GM21515 (cell line): ENCODE measurements at regions not wholly inside any gene's neighbourhood (a gene's known extent, or its start where the extent isn't known, plus 50 kb on each side); places are given as distances from the start of the nearest gene placed in this dataset.

Source experiments
- ATAC-seq: cut with Tn5 transposase; IDR thresholded peaks from one replicate; pipeline ENCODE4 v1.9.1; 2021; ENCODE audit not compliant: unreplicated experiment

- ATAC-seq: no peak
Observed at GRCh38 chr6:105503641-105504040, 100.8 kb upstream of the PREP start.

GRCh38 chr6:105501826-105502344, 99.0 kb upstream of the PREP start:
- no peak for ATAC-seq

- ATAC-seq: no peak
Observed at GRCh38 chr6:105501246-105501645, 98.4 kb upstream of the PREP start.

GRCh38 chr6:105500693-105501092, 97.8 kb upstream of the PREP start:
- no peak for ATAC-seq

- no peak for ATAC-seq
Observed at GRCh38 chr6:105499931-105500330, 97.0 kb upstream of the PREP start.

- ATAC-seq: no peak
Observed at GRCh38 chr6:105499136-105499870, 96.4 kb upstream of the PREP start.

GRCh38 chr6:105497549-105497948, 94.7 kb upstream of the PREP start:
- ATAC-seq: no peak

- no peak for ATAC-seq
Observed at GRCh38 chr6:105495515-105495914, 92.6 kb upstream of the PREP start.

GRCh38 chr6:105494688-105495087, 91.8 kb upstream of the PREP start:
- ATAC-seq: no peak

GRCh38 chr6:105493736-105494135, 90.9 kb upstream of the PREP start:
- no peak for ATAC-seq

GRCh38 chr6:105492706-105493673, 90.1 kb upstream of the PREP start:
- peak; percentile 72 for ATAC-seq

GRCh38 chr6:105489216-105489530, 86.3 kb upstream of the PREP start:
- no peak for ATAC-seq

- ATAC-seq: no peak
Observed at GRCh38 chr6:105488516-105489215, 85.8 kb upstream of the PREP start.

- no peak for ATAC-seq
Observed at GRCh38 chr6:105487040-105487790, 84.3 kb upstream of the PREP start.

- ATAC-seq: peak; percentile 79
Observed at GRCh38 chr6:105485456-105485855, 82.6 kb upstream of the PREP start.

- ATAC-seq: no peak
Observed at GRCh38 chr6:105484238-105485161, 81.6 kb upstream of the PREP start.

GRCh38 chr6:105483492-105483891, 80.6 kb upstream of the PREP start:
- ATAC-seq: no peak

GRCh38 chr6:105482921-105483320, 80.0 kb upstream of the PREP start:
- ATAC-seq: no peak

- no peak for ATAC-seq
Observed at GRCh38 chr6:105482227-105482844, 79.5 kb upstream of the PREP start.
